ENCODE measurements at regions not wholly inside any gene's neighbourhood (a gene's known extent, or its start where the extent isn't known, plus 50 kb on each side); places are given as distances from the start of the nearest gene placed in this dataset.

GRCh38 chr13:44808185-44808584 is 181.1 kb downstream of the NUFIP1 start:
- TF ChIP-seq CTCF (IDR thresholded peaks at IDR 0.05) (no peak), POLR2A (IDR thresholded peaks at IDR 0.05) (no peak)

Data from testis (tissue), 2 donors.